Upper lobe of left lung (tissue), 4 donors: ENCODE measurements at regions not wholly inside any gene's neighbourhood (a gene's known extent, or its start where the extent isn't known, plus 50 kb on each side); places are given as distances from the start of the nearest gene placed in this dataset.

Experiments
- CTCF ChIP-seq, 6 experiments: fragments of 450-650 bp in 4 of 6; fragments of 200-600 bp in 2 of 6; sonication (generic) in 2 of 6; IDR thresholded peaks; one replicate each; pipeline ENCODE4 v1.5.1; 2016 to 2019; ENCODE audit warnings: antibody characterized with exemption in 6 of 6
- EP300 ChIP-seq, 4 donors: sonication (generic); formaldehyde crosslinking; IDR thresholded peaks; one replicate each; pipeline ENCODE4 v1.5.1; 2017; ENCODE audit warnings: antibody characterized with exemption in 4 of 4, control low read depth in 2 of 4

- TF ChIP-seq EP300 (IDR thresholded peaks at IDR 0.05) = no peak
- TF ChIP-seq CTCF (IDR thresholded peaks at IDR 0.05) = no peak
Measured at GRCh38 chr2:173500953-173501352, 146.3 kb downstream of the CDCA7 start.
